Activated CD4-positive, alpha-beta T cell treated with anti-CD3 and anti-CD28 coated beads for 24 hours (primary cell): ENCODE measurements at regions not wholly inside any gene's neighbourhood (a gene's known extent, or its start where the extent isn't known, plus 50 kb on each side); places are given as distances from the start of the nearest gene placed in this dataset.

ENCODE experiments used
- DNase-seq, 2 donors: peaks; one replicate each; pipeline ENCODE4 v3.0.0-alpha.2; 2020; ENCODE audit warnings: low read depth in 2 of 2

DNA sequence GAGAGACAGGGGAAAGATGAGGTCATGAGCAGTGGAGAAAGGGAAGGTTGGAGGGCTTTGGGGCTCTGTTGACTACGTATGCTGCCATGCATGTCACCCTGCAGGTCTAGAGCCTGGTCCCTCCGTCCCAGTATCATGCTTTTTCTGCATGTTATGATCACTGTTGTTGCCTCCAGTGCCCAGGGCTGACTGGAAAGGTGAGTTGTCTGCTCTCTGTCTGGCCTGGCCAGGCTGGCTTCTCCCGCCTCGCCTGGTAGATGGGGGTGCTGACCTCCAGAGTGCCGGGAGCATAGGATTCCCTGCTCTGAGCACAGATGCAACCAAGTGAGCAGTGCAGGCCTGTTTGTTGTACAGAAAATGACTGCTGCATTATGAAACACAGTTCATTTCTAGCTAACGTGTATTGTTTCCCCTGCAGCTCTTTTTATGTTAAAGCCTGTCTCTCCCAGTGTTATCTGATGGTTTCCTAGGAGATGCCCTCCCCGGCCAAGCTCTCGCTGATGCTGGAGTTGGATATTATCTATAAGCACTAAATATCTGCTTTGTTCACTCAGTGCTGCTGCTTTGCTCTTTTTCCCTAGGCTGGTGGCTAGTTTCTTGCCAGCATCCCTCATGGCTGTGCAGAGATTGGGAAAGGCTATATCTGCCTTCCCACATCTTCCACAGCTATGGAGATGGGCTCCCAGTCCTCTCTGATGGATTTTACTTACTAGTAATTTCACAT, 158.2 kb downstream of the TDRD15 start:
- no peak for DNase-seq

DNA sequence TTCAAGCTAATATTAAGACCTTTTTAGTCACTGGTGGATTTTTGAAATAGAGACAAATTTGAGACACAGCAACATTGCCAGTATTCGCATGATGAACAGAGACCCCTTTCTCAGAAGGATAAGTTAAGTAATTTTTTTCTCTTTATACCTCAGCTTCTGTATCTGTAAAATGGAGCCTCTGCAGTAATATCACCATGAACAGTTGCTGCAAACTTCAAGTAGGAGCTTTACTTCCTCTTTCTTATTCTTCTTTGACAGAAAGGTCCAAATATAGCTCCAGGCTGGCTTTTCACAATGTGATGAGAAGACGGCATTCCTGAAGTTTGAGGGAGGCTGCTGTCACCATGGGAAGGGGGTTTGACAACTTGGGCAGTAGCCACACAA, 158.7 kb downstream of the TDRD15 start:
- DNase-seq: no peak

DNA sequence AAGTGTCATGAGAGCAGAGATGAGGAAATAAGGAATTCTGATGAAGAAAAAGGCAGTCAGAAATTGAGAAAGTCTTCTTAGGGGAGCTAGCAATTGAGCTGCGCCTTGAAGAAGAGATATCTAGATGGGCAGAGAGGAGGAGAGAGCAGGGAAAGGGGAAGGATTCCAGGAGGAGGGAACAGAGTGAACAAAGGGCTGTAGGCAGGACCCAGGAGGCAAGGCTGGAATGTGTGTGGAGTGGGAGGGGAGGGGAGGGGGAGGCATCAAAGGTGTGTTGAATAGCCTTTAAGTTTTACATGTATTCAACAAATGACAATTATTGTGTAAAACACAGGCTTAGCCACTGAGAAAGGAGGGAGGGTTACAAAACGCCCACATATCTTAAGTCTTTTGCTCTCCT, 164.5 kb downstream of the TDRD15 start:
- DNase-seq: no peak

DNA sequence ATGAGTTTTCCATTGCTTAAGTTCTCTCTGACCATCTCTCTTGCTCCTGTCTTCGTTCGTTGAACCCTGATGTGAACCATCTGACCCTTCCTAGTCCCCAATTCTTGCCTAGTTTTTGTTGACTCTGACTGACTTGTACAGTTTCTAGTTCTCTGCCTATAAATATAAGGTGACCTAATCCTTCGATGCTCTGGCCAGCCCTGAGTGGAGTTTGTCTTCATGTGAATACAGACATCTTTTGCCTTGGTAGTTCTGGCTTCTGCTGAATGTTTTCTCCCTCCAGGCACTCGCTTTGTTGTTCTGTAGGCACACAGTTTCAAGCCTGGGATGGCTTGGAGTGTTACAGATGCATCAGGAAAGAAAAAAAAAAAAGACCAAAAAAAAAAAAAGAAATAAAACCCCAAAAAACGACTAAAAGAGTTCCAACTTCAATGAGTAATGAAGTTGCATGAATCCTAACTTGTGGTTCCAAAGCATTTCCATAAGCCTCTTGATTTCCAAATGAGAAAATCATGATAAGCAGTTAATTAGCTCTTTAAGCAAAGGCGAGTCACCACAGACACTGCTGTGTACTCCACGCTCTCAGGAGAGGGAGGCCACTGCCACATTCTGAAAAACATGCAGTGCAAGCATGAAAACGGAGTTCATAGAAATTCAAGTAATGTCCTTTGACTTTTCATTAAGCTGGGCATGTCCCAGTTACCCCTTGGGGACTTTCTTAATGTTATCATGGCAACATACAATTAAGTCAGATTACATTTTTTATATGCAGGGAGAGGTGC, 165.2 kb downstream of the TDRD15 start:
- no peak for DNase-seq

DNA sequence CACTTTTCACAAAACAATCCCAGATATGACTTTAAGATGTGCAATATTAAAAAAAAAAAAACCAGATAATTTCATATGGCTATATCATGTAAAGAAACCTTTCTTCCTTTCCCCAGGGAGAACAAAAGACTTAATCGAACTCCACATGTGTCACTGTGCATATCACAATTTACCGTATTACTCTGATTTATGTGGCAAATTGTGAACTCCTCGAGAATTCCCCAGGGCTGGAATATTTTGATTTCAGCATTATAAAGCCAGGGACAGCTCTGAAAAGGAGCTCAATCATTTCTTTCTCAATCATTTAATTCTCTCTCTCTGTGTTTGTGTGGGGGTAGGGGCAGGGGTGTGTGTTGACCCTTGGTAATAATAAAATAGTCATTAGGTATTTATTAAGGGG, 165.8 kb downstream of the TDRD15 start:
- DNase-seq: no peak

DNA sequence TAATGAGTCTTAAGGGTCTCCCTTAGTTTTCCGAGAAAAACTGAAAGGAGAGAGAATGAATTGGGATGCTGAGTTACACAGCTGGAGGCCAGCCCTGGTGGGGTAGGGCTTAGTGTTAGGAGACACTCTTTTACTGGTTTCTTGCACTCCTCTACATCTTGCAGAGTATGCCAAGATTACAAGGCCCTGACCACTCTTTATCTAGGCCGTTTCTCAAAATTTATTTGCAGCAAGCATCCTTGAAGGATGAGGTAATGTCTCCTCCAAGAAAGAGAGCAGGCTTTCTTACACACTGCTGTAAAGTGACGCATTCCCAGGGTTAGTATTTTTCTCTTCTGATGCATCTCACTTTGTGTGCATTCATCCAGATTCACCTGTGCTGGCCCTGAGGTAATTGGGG, 166.2 kb downstream of the TDRD15 start:
- DNase-seq: no peak

DNA sequence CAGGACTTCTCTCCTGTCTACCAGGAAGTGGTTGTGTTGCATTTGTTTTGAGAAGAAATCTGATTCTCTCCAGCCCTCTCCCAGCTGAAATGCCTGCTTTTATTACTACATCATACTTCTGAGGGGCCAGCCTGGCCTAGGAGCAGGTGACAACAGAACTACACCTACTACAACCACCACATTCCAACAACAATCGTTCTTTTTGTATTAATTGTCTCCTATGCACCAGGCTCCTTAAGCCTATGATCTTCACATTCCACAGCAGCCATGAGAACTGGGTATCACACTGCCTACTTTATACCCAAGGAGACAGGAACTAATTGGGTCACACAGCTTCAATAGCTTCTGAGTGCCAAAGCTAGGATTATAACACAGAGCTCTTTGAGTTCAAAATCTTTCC, 167.7 kb downstream of the TDRD15 start:
- DNase-seq: no peak

DNA sequence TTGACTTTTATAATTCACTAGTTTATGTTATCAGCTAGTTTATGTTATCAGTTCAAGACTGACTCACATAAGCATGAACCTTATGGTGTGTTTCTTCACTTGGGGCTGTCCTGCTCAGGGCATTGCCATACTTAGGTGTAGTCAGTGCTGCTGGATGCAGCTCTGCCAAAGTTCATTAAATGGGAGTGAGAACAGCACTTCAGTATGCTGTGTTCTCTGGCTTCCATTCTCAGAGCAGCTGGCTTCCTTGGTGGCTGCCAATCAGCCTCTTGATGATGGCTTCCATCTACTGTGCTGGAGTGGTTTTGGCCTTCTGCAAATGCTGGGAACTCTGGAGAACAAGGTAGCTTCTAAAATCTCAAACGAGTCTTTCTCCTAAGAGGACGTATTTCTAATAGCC, 170.7 kb downstream of the TDRD15 start:
- DNase-seq: no peak

DNA sequence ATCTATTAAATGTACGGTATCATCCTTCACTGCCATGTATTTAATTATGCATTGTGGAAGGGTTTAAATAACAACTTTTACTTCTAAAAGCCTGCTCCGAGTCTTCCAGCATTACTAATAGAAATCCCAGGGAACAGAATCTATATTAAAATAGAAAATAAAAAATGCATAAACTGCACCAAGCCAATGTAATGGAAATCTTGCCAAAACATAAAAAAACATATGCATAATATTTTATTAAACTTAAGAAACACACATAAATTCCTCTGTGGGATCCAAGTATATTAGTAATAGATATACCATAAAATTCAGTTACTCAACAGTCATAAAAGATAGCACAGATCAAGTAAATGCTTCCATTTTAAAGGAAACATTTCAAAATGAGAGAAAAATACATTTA, 175.6 kb downstream of the TDRD15 start:
- DNase-seq: no peak

DNA sequence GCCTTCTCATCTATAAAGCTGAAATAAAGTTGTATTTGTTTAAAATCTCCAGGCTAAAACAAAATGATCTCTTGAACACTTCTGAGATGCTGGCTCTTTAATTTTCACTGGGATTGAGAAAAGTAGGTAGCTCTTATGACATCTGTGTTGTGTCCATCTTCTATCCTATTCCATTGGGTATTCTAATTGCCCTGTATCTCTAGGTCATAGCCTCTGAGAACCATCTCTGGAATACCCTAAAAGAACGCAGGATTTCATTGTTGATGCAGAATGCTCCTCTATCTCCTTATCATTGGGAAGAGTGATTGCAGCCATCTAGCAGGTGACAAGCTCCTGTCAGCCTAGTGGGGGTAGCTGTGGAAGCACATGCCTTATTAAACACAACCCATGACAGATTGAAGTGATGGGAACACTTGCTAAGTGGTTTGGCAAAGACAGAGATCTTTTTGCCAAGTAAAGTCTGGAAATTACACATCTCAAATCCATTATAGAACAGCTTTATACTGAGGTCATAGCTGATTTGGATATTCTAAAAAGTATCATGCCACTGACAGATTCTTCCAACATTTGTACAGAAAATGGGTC, 178.2 kb downstream of the TDRD15 start:
- DNase-seq: no peak

DNA sequence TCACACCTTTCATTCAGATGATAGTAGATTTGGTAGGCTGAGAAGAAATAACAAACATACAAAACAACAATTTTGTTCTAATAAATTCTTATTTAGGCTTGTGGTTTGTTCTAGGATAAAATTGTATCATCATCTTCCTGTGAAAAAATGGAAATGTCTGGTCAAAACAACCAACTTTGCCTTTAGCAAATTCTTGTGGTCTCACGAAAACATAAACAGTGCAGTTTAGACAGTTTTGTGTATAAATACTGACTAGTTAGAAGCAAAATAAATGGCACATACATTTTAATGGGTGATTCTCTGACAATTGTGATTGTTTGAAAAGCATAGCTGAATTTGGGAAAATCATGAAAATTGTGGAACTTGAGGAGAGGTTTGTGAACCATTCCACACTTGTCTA, 180.1 kb downstream of the TDRD15 start:
- no peak for DNase-seq

DNA sequence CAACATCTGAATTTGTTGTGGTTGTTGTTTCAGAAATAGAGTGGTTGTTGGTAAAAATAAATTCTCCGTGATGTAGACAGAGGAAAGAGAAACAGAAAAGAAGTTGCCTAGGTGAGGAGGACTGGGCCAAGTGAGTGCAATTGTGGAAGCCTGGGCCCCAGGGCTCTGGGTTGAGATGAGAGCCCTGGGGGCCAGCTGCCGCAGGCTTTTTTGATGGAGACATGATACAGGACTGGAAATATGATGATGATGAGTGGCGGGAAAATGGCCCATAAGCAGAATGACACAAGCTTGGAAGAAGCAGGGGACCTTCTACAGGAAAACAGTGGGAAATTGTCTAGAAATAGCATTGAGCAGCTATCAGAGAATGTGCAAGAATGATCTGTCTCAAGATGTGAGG, 181.8 kb downstream of the TDRD15 start:
- no peak for DNase-seq

DNA sequence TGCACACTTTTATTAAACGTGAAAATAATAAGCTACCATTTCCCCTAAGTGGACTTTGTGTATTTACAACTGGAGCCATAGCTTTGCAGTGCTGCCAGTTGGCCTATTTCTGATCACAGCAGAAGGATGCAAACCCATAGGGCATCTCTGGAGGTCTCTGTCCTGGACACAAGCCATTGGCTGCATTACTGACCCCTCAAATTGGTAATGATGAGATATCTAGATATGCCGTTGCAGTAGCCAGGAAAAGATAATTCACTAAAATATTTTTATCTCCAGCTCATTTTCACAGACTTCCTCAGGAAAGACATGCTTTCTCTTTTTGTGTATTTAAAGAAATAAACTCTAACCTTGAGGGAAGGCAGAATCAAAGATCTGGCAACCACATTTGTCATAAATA, 182.5 kb downstream of the TDRD15 start:
- DNase-seq: no peak

DNA sequence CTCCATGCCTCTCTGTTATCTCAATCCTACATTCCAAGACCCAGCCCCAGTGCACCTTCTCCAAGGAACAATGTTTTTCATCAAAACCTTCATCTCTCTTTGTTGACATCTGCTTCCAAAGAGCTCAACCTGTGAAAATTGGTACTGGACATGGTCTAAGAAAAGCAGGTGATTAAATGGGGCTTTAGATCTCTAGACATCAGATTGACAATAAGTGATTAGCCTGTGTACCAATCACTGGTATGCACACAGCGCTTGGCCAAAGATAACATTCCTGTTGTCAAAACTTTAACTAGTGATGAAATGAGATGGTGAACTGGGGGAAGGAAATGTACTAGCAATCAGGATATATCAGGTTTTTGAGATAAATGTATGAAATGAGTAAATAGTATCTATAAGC, 183.3 kb downstream of the TDRD15 start:
- no peak for DNase-seq

DNA sequence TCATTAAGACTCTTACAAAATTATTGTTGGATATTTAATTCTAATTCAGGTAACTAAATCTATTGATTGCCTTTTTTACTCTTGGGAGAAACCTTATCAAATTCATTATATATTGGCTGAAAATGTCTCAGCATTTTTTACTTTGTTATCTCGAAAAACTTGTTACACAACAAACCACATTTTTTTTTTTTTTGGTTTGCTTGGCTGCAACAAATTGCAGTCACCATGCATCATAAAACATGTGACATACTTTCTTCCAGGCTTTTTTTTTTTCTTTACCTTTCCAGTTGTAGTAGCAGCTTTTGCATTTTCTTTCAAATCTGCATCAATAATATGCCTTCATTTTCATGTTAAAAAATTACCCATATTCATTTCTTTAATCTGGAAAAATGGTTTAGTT, 186.7 kb downstream of the TDRD15 start:
- no peak for DNase-seq

DNA sequence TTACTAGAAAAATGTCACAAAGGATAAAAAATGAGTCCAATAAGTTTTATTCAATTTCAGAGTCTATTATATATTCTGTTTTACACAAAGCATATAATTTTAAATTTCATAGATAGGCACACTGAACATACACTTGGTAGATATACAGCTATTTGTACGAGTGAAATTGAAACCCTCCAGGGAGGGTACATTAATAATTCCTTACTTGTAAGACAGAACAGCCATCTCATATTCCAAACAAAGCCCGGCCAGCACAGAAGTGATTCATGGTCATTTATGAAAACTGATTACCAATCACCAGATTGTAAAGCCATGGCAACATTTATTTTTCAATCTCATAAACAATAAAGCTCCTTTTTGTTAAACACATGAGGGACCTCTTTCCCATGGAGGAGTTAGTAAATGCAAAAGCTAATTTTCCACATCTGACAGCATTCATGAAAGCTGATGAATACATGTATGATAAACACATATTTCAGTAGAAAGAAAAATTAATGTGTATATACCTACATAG, 190.6 kb downstream of the TDRD15 start:
- DNase-seq: no peak

DNA sequence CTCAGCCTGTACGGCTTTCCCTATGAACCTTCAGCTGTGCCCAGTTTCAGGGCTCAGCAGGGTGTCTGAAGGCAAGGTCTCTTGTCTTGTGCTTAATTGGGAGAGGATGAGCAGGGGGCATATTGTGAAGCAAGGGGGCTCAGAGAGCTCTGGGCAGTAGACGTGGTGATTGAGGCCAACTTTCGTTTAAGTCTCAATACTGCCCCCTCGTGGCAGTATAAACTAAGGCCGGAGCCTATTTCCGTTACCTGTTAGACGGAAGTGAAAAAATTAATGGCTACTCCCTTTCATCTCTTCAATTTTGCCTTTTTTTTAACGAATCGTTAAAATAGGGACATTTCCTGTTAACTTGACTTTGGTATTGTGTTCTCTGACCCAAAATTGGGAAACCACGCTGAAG, 193.4 kb downstream of the TDRD15 start:
- DNase-seq: no peak

DNA sequence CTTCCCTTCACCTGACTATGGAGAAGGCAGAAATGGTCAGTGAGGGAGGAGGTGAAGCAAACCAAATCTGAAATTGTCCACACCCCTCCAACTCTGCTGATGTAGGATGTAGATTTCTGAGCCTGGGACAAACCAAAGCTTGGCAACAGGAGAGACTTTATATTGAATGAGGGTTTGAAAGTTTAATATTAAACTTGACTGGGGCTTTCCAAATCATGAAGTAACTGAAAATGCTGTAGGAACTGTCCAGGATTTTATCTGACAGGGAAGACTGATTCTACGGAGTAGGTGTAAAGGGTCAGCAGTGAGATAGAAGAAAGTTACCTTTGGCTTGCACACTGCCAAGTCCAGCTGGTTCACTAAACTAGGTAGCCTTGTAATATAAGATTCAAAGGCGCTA, 194.5 kb downstream of the TDRD15 start:
- DNase-seq: no peak

DNA sequence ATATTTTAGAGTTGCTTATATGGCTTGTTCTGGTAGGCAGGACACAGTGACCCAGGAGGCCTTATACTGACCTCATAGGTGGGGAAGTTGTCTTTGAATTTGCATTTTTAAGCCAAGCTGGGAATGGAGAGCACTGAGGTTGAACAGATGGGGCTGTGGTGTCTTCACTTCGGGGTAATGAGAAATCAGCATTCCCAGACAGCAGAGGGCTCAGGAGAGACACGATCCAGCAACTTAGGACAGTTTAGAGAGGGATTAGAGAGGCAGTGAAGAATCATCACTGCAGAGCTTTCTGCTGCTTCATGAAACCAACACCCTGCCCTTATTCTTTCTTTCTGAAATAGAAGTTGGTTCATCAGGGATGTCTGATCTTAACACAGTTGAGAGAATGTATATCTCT, 202.4 kb downstream of the TDRD15 start:
- no peak for DNase-seq

DNA sequence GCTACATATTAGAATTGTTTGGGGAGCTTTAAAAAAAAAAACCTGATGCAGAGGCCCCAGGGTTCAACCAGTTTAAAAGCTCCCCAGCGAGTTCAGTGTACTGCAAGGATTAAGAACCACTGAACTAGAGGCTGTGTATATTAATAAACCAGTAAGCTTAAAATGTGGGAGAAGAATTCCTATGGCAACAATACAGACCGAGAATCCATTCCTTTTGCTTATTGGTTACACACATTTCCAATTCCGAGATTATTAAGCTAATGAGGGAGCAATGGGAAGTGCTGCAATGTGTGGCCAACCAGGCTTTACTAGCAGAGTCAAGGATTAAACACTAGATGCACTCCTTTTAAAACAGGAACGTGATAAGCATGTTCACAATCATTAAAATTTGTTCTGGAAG, 204.4 kb downstream of the TDRD15 start:
- DNase-seq: no peak

DNA sequence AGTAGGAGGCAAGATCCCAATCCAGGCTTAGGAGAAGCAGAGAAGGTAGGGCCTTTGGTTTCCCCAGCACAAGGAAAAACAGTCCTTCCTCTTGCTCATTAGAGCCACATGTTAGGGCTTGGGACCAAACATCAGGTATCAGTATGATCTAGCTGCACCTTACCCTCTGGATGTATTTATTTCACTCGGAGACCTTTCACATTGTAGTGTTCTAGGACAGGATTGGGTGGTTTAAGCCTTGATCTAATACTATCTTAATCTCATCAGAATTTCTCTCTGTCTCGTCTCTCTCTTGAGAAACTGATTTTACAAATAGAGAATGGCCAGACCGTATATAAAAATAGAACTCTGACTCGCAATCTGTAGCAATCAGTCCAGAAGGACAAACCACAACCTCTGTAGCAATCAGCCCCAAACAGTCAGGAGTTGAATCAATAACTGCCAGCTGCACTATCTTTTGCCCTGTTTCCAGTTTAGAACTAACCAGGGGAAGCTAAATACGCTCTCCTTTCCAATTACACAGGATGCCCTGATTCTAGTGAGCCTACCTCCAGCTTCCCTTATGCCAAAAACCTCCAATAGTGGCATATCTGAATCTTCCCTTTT, 207.1 kb downstream of the TDRD15 start:
- no peak for DNase-seq

DNA sequence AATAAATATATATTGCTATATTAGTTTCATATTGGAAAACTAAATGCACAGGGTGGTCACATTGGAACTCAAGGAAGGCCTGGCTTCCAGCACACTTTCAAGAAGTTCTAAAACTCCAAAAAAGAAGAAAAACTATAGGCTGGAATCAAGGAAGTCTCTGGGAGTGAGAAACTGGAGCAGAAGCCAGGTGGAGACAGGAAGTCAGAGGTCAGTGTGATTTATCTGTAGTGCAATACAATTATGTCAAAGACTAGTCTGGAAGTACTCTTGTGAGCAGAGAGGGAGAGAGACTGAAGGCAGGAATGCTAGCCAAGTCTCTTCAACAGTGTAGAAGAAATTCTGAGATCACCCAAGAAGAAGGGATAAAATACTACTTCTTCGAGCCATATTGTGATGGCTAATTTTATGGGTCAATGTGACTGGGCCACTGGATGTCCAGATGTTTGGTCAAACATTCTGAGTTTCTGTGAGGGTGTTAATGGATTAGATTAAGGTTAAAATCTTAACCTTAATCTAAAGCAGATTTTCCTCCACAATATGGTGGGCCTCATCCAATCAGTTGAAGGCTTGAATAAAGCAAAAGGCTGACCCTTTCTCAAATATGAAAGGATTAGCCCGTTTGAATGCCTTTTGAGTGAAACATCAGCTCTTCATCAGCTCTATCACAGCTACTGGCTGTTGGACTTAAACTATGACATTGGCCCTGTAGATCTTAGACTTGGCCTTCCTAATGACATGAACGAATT, 208.0 kb downstream of the TDRD15 start:
- no peak for DNase-seq
